ENCODE measurements at regions not wholly inside any gene's neighbourhood (a gene's known extent, or its start where the extent isn't known, plus 50 kb on each side); places are given as distances from the start of the nearest gene placed in this dataset.
"Not testable (repeated sequence)": the region's sequence is repeated elsewhere in the genome, so short reads cannot be mapped to it uniquely, and the experiment has no call there.

DNA sequence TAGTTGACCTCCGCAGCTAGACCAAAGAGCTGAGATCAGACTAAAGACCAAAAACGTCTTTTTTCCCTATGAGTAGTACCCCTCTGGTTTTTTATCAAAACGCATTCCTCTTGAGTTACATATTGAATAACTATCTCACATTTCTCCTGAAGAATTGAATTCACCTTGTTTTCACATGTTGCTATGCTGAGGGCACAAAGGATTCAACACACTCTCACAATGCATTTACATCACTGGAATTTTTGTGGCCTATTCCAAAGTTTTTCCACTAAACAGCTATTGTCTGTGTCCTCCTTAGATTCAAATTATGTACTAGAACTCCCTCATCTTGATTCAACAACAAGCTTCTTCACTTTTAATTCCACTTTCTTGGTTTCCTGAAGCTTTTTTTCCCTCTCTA is 112.5 kb downstream of the RSL24D1 start (continued):
- TF ChIP-seq, protein P1, sequence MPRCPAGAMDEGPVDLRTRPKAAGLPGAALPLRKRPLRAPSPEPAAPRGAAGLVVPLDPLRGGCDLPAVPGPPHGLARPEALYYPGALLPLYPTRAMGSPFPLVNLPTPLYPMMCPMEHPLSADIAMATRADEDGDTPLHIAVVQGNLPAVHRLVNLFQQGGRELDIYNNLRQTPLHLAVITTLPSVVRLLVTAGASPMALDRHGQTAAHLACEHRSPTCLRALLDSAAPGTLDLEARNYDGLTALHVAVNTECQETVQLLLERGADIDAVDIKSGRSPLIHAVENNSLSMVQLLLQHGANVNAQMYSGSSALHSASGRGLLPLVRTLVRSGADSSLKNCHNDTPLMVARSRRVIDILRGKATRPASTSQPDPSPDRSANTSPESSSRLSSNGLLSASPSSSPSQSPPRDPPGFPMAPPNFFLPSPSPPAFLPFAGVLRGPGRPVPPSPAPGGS (IDR thresholded peaks at IDR 0.05): no peak
- TF ChIP-seq PHF8 (IDR thresholded peaks at IDR 0.05; ENCODE audit: borderline replicate concordance, low read depth): no peak

DNA sequence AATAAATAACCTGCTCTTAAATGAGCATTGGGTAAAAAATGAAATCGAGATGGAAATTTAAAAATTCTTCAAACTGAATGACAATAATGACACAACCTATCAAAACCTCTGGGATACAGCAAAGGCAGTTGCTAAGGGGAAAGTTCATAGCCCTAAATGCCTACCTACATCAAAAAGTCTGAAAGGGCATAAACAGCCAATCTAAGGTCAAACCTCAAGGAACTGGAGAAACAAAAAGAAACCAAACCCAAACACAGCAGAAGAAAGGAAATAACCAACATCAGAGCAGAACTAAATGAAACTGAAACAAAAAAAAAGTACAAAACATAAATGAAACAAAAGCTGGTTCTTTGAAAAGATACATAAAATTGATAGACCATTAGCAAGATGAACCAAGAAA is 119.7 kb downstream of the RSL24D1 start:
- H3K4me2 ChIP-seq; DNase-seq (ENCODE audit: low read depth in 1 of 2, low spot score in 1 of 2); H3K4me3 ChIP-seq; ATAC-seq; H3K9me3 ChIP-seq; CTCF ChIA-PET; H3K27ac ChIP-seq; H3K4me1 ChIP-seq; FAIRE-seq; POLR2A ChIA-PET: not testable (repeated sequence)
- 3% methylated on average over 1 of the region's 1 CpG for WGBS (ENCODE audit: missing lambda C conversion rate)

DNA sequence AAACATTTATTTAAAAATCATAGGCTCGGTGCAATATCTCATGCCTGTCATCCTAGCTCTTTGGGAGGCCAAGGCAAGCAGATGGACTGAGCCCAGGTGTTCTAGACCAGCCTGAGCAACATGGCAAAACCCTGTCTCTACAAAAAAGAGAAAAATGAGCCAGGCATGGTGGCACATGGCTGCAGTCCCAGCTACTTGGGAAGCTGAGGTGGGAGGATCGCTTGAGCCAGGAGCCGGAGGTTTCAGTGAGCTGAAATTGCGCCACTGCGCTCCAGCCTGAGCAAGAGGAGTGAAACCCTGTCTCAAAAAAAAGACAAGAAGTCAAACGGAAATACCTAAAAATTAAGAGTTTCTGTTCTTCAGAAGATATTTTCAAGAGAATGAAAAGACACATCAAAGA is 122.3 kb downstream of the RSL24D1 start:
- 24% methylated on average over 6 of the region's 6 CpGs for WGBS (ENCODE audit: missing lambda C conversion rate)
- no peak for FAIRE-seq
- peaks cover 4% of the 10 kb centered on the region; the same call in 2 of the 3 replicates for H3K9me3 ChIP-seq
- no peaks in the 10 kb centered on the region for H3K4me1 ChIP-seq
- no peak for DNase-seq (ENCODE audit: low read depth in 1 of 2, low spot score in 1 of 2)
- ChIA-PET CTCF (no interaction called here), POLR2A (no interaction called here)
- H3K4me3 ChIP-seq: no peak overlapping the region
- no peak overlapping the region for H3K4me2 ChIP-seq
- ATAC-seq: no peak
- no peak overlapping the region for H3K27ac ChIP-seq
- no peak for TF ChIP-seq EHMT2 (IDR thresholded peaks at IDR 0.05; ENCODE audit: low read depth)
- TF ChIP-seq KDM5A (IDR thresholded peaks at IDR 0.05): no peak
- no peak for TF ChIP-seq BHLHE40 (IDR thresholded peaks at IDR 0.05; ENCODE audit: low read depth, low read length)
- no peak for TF ChIP-seq POLR2AphosphoS2 (conservative IDR thresholded peaks at IDR 0.05; ENCODE audit: low read length)
- no peak for TF ChIP-seq FOSL2 (IDR thresholded peaks at IDR 0.05)
- no peak for TF ChIP-seq FOSL2 (CRISPR knock-in tag; IDR thresholded peaks at IDR 0.05)
- TF ChIP-seq RAD21 (conservative IDR thresholded peaks at IDR 0.05 in 1 of 2, IDR thresholded peaks at IDR 0.05 in 1 of 2): no peak
- TF ChIP-seq ZNF302 (CRISPR knock-in tag; IDR thresholded peaks at IDR 0.05): no peak
- TF ChIP-seq POLR2A (IDR thresholded peaks at IDR 0.05; ENCODE audit: low read length): no peak
- TF ChIP-seq PHF8 (IDR thresholded peaks at IDR 0.05; ENCODE audit: borderline replicate concordance, low read depth): no peak
- TF ChIP-seq NFE2L2 (conservative IDR thresholded peaks at IDR 0.05; ENCODE audit: low read length): no peak
- no peak for TF ChIP-seq CTCF (IDR thresholded peaks at IDR 0.05)
- no peak for TF ChIP-seq CBX8 (IDR thresholded peaks at IDR 0.05)
- no peak for TF ChIP-seq RARB (CRISPR knock-in tag; IDR thresholded peaks at IDR 0.05)
- TF ChIP-seq TFCP2L1 (CRISPR knock-in tag; IDR thresholded peaks at IDR 0.05): no peak
- no peak for TF ChIP-seq CEBPB (IDR thresholded peaks at IDR 0.05)
- no peak for TF ChIP-seq HMGXB4 (CRISPR knock-in tag; IDR thresholded peaks at IDR 0.05; ENCODE audit: borderline replicate concordance)
- no peak for TF ChIP-seq MYC (IDR thresholded peaks at IDR 0.05; ENCODE audit: borderline replicate concordance, low read length)
- no peak for TF ChIP-seq KDM1A (IDR thresholded peaks at IDR 0.05; ENCODE audit: low read depth)
- TF ChIP-seq HOXB5 (CRISPR knock-in tag; IDR thresholded peaks at IDR 0.05): no peak

DNA sequence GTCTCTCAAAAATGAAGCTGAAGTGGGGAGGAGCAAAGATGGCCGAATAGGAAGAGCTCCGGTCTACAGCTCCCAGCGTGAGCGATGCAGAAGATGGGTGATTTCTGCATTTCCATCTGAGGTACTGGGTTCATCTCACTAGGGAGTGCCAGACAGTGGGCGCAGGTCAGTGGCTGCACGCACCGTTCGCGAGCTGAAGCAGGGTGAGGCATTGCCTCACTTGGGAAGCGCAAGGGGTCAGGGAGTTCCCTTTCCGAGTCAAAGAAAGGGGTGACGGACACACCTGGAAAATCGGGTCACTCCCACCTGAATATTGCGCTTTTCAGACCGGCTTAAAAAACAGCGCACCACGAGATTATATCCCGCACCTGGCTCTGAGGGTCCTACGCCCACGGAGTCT is 132.8 kb downstream of the RSL24D1 start:
- DNase-seq (ENCODE audit: low read depth in 1 of 2, low spot score in 1 of 2); H3K4me1 ChIP-seq; FAIRE-seq; H3K27ac ChIP-seq; CTCF ChIA-PET; H3K4me3 ChIP-seq; H3K9me3 ChIP-seq; H3K4me2 ChIP-seq; ATAC-seq; POLR2A ChIA-PET: not testable (repeated sequence)
- 49% methylated on average over 20 of the region's 20 CpGs for WGBS (ENCODE audit: missing lambda C conversion rate)

Data from A549 (cell line).